A549 (cell line): ENCODE measurements at regions not wholly inside any gene's neighbourhood (a gene's known extent, or its start where the extent isn't known, plus 50 kb on each side); places are given as distances from the start of the nearest gene placed in this dataset.

Source experiments
- ATAC-seq, 2 experiments: fragments of 200-7000 bp in 1 of 2; fragments of >200 bp in 1 of 2; cut with Nextera tagmentation in 1 of 2; cut with Tn5 transposase in 1 of 2; 3 replicates each; pipeline versions ENCODE4 v1.8.0 to v1.9.1; 2018 to 2020; ENCODE audit warnings: mild to moderate bottlenecking in 1 of 2, moderate library complexity in 1 of 2
- CTCF ChIA-PET: fragments of 300-600 bp; sonication (Branson Sonifier 250); formaldehyde crosslinking; extraction: SDS; loops from one replicate; lab custom pipeline; 2021; ENCODE audit warnings: antibody characterized with exemption, inconsistent platforms; lab: Yijun Ruan, JAX
- POLR2A ChIA-PET: fragments of 350-600 bp; formaldehyde crosslinking; extraction: SDS; loops from one replicate; lab custom pipeline; 2021; ENCODE audit warnings: antibody characterized with exemption, inconsistent platforms; lab: Yijun Ruan, JAX
- DNase-seq, 2 experiments: peaks; one replicate each; pipeline versions ENCODE4 v3.0.0 to v3.0.0-alpha.2; 2011 to 2016; ENCODE audit warnings: low read depth in 1 of 2, low spot score in 1 of 2
- FAIRE-seq: peaks from 2 replicates; lab custom pipeline; 2011; peaks lifted over from hg19 to GRCh38; lab: Jason Lieb, UNC
- H3K27ac ChIP-seq, 2 experiments: fragments of >200 bp; sonication (Bioruptor Twin); formaldehyde crosslinking; 3 replicates each; pipeline ENCODE4 v1.5.1; 2016 to 2017
- H3K4me1 ChIP-seq: fragments of >200 bp; sonication (Bioruptor Twin); formaldehyde crosslinking; 3 replicates; pipeline ENCODE4 v1.6.1; 2016
- H3K4me2 ChIP-seq: fragments of >200 bp; sonication (Bioruptor Twin); formaldehyde crosslinking; 3 replicates; pipeline ENCODE4 v1.6.1; 2016
- H3K4me3 ChIP-seq: fragments of >200 bp; sonication (Bioruptor Twin); formaldehyde crosslinking; 3 replicates; pipeline ENCODE4 v1.5.1; 2016
- H3K9me3 ChIP-seq: fragments of >200 bp; sonication (Bioruptor Twin); formaldehyde crosslinking; 3 replicates; pipeline ENCODE4 v1.6.1; 2016
- CBX2 ChIP-seq: fragments of 200-600 bp; sonication (generic); IDR thresholded peaks from 2 replicates; pipeline ENCODE4 v1.6.1; 2016; ENCODE audit warnings: low read depth, mild to moderate bottlenecking, borderline replicate concordance
- CEBPB ChIP-seq, 2 experiments: fragments of >200 bp in 1 of 2; sonication (Bioruptor Twin) in 1 of 2; formaldehyde crosslinking in 1 of 2; IDR thresholded peaks; 2 replicates each; pipeline ENCODE4 v1.6.1; 2012 to 2016
- EHF ChIP-seq: fragments of 250-450 bp; sonication (Bioruptor Pico); IDR thresholded peaks from 2 replicates; pipeline ENCODE4 v1.5.0; 2020; ENCODE audit warnings: mild to moderate bottlenecking
- ESRRA ChIP-seq: fragments of 150-350 bp; IDR thresholded peaks from 2 replicates; pipeline ENCODE4 v1.6.1; 2014; ENCODE audit warnings: mild to moderate bottlenecking, low read length, borderline replicate concordance
- FOSB ChIP-seq: fragments of 250-450 bp; sonication (Bioruptor Pico); IDR thresholded peaks from 2 replicates; pipeline ENCODE4 v1.5.0; 2020; ENCODE audit warnings: mild to moderate bottlenecking, moderate library complexity
- FOXS1 ChIP-seq: fragments of 250-450 bp; sonication (Bioruptor Pico); IDR thresholded peaks from 2 replicates; pipeline ENCODE4 v1.5.0; 2020; ENCODE audit warnings: mild to moderate bottlenecking, moderate library complexity
- HDAC2 ChIP-seq: fragments of 200-600 bp; sonication (generic); IDR thresholded peaks from 2 replicates; pipeline ENCODE4 v1.6.1; 2016
- HEYL ChIP-seq: fragments of 250-450 bp; sonication (Bioruptor Pico); IDR thresholded peaks from 2 replicates; pipeline ENCODE4 v1.8.0; 2021; ENCODE audit warnings: mild to moderate bottlenecking, moderate library complexity
- HOXA7 ChIP-seq: fragments of 250-450 bp; sonication (Bioruptor Pico); IDR thresholded peaks from 2 replicates; pipeline ENCODE4 v1.5.0; 2020; ENCODE audit warnings: mild to moderate bottlenecking, moderate library complexity
- HOXB5 ChIP-seq: fragments of 250-450 bp; sonication (Bioruptor Pico); IDR thresholded peaks from 2 replicates; pipeline ENCODE4 v1.5.0; 2020; ENCODE audit warnings: mild to moderate bottlenecking, moderate library complexity
- JUN ChIP-seq, 2 experiments: fragments of >200 bp; sonication (Bioruptor Twin); formaldehyde crosslinking; IDR thresholded peaks; 2 replicates in 1 of 2; 3 replicates in 1 of 2; pipeline ENCODE4 v1.6.1; 2016 to 2017
- JUNB ChIP-seq: fragments of >200 bp; sonication (Bioruptor Twin); formaldehyde crosslinking; IDR thresholded peaks from 2 replicates; pipeline ENCODE4 v1.6.1; 2016
- MYC ChIP-seq: IDR thresholded peaks from 2 replicates; pipeline ENCODE4 v1.6.1; 2012; ENCODE audit warnings: mild to moderate bottlenecking, inconsistent platforms, low read length, improper control_type of control experiment, borderline replicate concordance
- NPAS2 ChIP-seq: fragments of 250-450 bp; sonication (Bioruptor Pico); IDR thresholded peaks from 2 replicates; pipeline ENCODE4 v1.8.0; 2022; ENCODE audit warnings: mild to moderate bottlenecking, moderate library complexity, borderline replicate concordance
- POLR2A ChIP-seq: IDR thresholded peaks from 2 replicates; pipeline ENCODE4 v1.6.1; 2012; ENCODE audit warnings: mild to moderate bottlenecking, low read length
- RFX5 ChIP-seq: fragments of 450-650 bp; IDR thresholded peaks from 2 replicates; pipeline ENCODE4 v1.7.1; 2014; ENCODE audit warnings: antibody characterized with exemption, mild to moderate bottlenecking, moderate library complexity
- RNF2 ChIP-seq: fragments of 200-600 bp; sonication (generic); IDR thresholded peaks from 2 replicates; pipeline ENCODE4 v1.6.1; 2016; ENCODE audit warnings: low read depth, mild to moderate bottlenecking, antibody characterized with exemption, moderate library complexity, borderline replicate concordance
- SMC3 ChIP-seq: fragments of >200 bp; sonication (Bioruptor Twin); formaldehyde crosslinking; IDR thresholded peaks from 3 replicates; pipeline ENCODE4 v1.6.1; 2018; ENCODE audit warnings: inconsistent platforms
- TFCP2L1 ChIP-seq: fragments of 250-450 bp; sonication (Bioruptor Pico); IDR thresholded peaks from 2 replicates; pipeline ENCODE4 v1.5.0; 2021; ENCODE audit warnings: mild to moderate bottlenecking
- TP53 ChIP-seq: fragments of 250-450 bp; sonication (Bioruptor Pico); IDR thresholded peaks from 2 replicates; pipeline ENCODE4 v1.5.0; 2021; ENCODE audit warnings: mild to moderate bottlenecking, moderate library complexity
- ZFP36 ChIP-seq: fragments of 450-650 bp; IDR thresholded peaks from 2 replicates; pipeline ENCODE4 v1.6.1; 2014; ENCODE audit warnings: borderline replicate concordance; ENCODE audit not compliant: partially characterized antibody
- ZNF302 ChIP-seq: fragments of 250-450 bp; sonication (Bioruptor Pico); IDR thresholded peaks from 2 replicates; pipeline ENCODE4 v1.9.0; 2021; ENCODE audit warnings: inconsistent platforms, mild to moderate bottlenecking, moderate library complexity
- WGBS: methylation state at CpG from one replicate; pipeline ENCODE4 v1.1.6; 2017; ENCODE audit errors: missing lambda C conversion rate; 5-methylcytosine and 5-hydroxymethylcytosine counted together
- TF ChIP-seq, protein P1 (sequence below): IDR thresholded peaks from 2 replicates; pipeline ENCODE4 v1.6.1; 2012; ENCODE audit warnings: low read depth, borderline replicate concordance
- TF ChIP-seq, protein P2 (sequence below): fragments of 200-600 bp; sonication (generic); IDR thresholded peaks from 2 replicates; pipeline ENCODE4 v1.6.1; 2016; ENCODE audit warnings: antibody characterized with exemption, mild to moderate bottlenecking, moderate library complexity
- TF ChIP-seq, protein P3 (sequence below): IDR thresholded peaks from 2 replicates; pipeline ENCODE4 v1.6.1; 2012
- TF ChIP-seq, protein P4 (sequence below): fragments of >200 bp; sonication (Bioruptor Twin); formaldehyde crosslinking; IDR thresholded peaks from 3 replicates; pipeline ENCODE4 v1.5.1; 2016
- TF ChIP-seq, protein P5 (sequence below): IDR thresholded peaks from 2 replicates; pipeline ENCODE4 v1.6.1; 2012

DNA sequence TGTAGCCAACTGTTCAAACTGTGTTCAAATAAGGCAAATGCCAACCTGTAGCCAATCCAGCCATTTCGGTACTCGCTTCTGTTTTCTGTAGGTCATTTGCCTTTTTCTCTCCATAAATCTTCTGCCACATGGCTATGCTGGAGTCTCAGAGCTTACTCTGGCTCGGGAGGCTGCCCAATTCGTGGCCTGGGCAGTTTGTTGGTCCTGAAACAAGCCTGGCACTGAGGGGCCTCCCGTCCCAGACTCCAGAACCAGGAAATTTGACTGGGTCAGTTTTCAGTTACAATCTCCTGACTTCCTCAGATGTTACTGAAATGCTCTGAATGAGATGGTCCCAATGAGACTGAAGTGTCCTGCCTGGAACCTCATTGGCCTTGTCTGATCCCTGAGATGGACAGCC lies 120.8 kb upstream of the NPAS2 start:
- Histone ChIP-seq H3K4me1 (no peaks in the 10 kb centered on the region), H3K27ac (no peak overlapping the region), H3K4me3 (no peak overlapping the region), H3K4me2 (no peak overlapping the region), H3K9me3 (peaks cover 19% of the 10 kb centered on the region)
- CTCF ChIA-PET, result interaction anchor here (1.2 kb wide), 1 partner anchor 225 kb away, joined by 6 read pairs; no protein-coding TSS in a partner anchor
- no peak for FAIRE-seq
- no peak for TF ChIP-seq MYC
- no peak for TF ChIP-seq CEBPB (IDR thresholded peaks at IDR 0.05)
- TF ChIP-seq FOSB (CRISPR knock-in tag), result no peak
- TF ChIP-seq TP53 (CRISPR knock-in tag), result no peak
- TF ChIP-seq CBX2, result no peak
- TF ChIP-seq, protein P1, sequence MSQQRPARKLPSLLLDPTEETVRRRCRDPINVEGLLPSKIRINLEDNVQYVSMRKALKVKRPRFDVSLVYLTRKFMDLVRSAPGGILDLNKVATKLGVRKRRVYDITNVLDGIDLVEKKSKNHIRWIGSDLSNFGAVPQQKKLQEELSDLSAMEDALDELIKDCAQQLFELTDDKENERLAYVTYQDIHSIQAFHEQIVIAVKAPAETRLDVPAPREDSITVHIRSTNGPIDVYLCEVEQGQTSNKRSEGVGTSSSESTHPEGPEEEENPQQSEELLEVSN, result no peak
- TF ChIP-seq JUNB, result no peak
- TF ChIP-seq NPAS2, result no peak
- TF ChIP-seq, protein P2, sequence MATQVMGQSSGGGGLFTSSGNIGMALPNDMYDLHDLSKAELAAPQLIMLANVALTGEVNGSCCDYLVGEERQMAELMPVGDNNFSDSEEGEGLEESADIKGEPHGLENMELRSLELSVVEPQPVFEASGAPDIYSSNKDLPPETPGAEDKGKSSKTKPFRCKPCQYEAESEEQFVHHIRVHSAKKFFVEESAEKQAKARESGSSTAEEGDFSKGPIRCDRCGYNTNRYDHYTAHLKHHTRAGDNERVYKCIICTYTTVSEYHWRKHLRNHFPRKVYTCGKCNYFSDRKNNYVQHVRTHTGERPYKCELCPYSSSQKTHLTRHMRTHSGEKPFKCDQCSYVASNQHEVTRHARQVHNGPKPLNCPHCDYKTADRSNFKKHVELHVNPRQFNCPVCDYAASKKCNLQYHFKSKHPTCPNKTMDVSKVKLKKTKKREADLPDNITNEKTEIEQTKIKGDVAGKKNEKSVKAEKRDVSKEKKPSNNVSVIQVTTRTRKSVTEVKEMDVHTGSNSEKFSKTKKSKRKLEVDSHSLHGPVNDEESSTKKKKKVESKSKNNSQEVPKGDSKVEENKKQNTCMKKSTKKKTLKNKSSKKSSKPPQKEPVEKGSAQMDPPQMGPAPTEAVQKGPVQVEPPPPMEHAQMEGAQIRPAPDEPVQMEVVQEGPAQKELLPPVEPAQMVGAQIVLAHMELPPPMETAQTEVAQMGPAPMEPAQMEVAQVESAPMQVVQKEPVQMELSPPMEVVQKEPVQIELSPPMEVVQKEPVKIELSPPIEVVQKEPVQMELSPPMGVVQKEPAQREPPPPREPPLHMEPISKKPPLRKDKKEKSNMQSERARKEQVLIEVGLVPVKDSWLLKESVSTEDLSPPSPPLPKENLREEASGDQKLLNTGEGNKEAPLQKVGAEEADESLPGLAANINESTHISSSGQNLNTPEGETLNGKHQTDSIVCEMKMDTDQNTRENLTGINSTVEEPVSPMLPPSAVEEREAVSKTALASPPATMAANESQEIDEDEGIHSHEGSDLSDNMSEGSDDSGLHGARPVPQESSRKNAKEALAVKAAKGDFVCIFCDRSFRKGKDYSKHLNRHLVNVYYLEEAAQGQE, result no peak
- no peak for TF ChIP-seq SMC3
- no peak for TF ChIP-seq ZNF302
- no peak for TF ChIP-seq HEYL (CRISPR knock-in tag)
- TF ChIP-seq, protein P3, sequence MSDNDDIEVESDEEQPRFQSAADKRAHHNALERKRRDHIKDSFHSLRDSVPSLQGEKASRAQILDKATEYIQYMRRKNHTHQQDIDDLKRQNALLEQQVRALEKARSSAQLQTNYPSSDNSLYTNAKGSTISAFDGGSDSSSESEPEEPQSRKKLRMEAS, result no peak
- TF ChIP-seq JUN (IDR thresholded peaks at IDR 0.05), result no peak
- no peak for TF ChIP-seq ESRRA
- TF ChIP-seq POLR2A, result no peak
- 41% methylated on average over 5 of the region's 5 CpGs for WGBS
- ATAC-seq, result no peak
- no peak for DNase-seq
- POLR2A ChIA-PET, result no interaction called here

DNA sequence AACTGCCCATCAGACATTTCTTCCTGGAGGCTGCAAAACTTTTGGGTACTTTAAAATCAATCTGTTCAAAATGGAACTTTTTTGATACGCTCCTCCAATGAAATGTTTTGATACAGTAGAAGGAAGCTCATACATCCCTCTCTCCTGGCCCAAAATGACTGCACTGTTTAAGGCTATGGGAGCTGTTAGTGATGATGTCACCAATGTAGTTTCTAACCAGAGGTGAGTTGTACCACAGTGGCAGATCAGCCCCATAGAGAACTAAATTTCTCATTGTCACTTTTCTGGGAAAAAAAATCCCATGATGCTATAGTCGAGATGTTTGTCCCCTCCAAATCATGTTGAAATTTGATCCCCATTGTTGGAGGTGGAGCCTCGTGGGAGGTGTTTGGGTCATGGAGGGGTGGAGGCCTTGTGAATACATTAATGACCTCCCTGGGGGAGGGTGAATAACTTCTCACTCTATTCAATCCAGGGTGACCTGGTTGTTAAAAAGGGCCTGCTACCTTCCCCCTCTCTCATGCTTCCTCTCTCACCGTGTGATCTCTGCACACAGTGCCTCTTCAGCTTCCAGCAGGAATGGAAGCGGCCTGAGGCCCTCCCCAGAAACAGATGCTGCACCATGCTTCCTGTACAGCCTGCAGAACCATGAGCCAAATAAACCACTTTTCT lies 117.4 kb upstream of the NPAS2 start:
- Histone ChIP-seq H3K4me3 (no peak overlapping the region), H3K9me3 (no peaks in the 10 kb centered on the region; the same call in 1 of the 3 replicates), H3K27ac (no peak overlapping the region), H3K4me2 (no peak overlapping the region), H3K4me1 (no peaks in the 10 kb centered on the region)
- WGBS, result 42% methylated on average over 5 of the region's 5 CpGs
- ChIA-PET CTCF (interaction anchor here (1.0 kb wide), 1 partner anchor 282 kb away, joined by 3 read pairs; no protein-coding TSS in a partner anchor), POLR2A (no interaction called here)
- TF ChIP-seq, protein P4, sequence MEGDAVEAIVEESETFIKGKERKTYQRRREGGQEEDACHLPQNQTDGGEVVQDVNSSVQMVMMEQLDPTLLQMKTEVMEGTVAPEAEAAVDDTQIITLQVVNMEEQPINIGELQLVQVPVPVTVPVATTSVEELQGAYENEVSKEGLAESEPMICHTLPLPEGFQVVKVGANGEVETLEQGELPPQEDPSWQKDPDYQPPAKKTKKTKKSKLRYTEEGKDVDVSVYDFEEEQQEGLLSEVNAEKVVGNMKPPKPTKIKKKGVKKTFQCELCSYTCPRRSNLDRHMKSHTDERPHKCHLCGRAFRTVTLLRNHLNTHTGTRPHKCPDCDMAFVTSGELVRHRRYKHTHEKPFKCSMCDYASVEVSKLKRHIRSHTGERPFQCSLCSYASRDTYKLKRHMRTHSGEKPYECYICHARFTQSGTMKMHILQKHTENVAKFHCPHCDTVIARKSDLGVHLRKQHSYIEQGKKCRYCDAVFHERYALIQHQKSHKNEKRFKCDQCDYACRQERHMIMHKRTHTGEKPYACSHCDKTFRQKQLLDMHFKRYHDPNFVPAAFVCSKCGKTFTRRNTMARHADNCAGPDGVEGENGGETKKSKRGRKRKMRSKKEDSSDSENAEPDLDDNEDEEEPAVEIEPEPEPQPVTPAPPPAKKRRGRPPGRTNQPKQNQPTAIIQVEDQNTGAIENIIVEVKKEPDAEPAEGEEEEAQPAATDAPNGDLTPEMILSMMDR, result no peak
- TF ChIP-seq HOXB5 (no peak), EHF (no peak), HDAC2 (no peak), ZFP36 (no peak), TFCP2L1 (CRISPR knock-in tag) (no peak), FOXS1 (CRISPR knock-in tag) (no peak), HEYL (CRISPR knock-in tag) (no peak), HOXA7 (no peak), RNF2 (no peak), RFX5 (no peak)
- TF ChIP-seq, protein P5, sequence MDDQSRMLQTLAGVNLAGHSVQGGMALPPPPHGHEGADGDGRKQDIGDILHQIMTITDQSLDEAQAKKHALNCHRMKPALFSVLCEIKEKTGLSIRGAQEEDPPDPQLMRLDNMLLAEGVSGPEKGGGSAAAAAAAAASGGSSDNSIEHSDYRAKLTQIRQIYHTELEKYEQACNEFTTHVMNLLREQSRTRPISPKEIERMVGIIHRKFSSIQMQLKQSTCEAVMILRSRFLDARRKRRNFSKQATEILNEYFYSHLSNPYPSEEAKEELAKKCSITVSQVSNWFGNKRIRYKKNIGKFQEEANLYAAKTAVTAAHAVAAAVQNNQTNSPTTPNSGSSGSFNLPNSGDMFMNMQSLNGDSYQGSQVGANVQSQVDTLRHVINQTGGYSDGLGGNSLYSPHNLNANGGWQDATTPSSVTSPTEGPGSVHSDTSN, result no peak
- DNase-seq (no peak), ATAC-seq (no peak), FAIRE-seq (no peak)
